ENCODE measurements at regions not wholly inside any gene's neighbourhood (a gene's known extent, or its start where the extent isn't known, plus 50 kb on each side); places are given as distances from the start of the nearest gene placed in this dataset.

- ATAC-seq (no peak), DNase-seq (no peak)
- Histone ChIP-seq H3K4me3 (ENCODE audit: low read length) (no peak overlapping the region), H3K4me1 (ENCODE audit: control insufficient read depth, insufficient read depth, low read length) (no peaks in the 10 kb centered on the region), H3K36me3 (ENCODE audit: control insufficient read depth, insufficient read depth, low read length) (no peaks in the 10 kb centered on the region), H3K27me3 (ENCODE audit: control insufficient read depth, insufficient read depth, low read length) (no peaks in the 10 kb centered on the region), H3K27ac (ENCODE audit: low read length) (no peak overlapping the region), H3K9me3 (ENCODE audit: control insufficient read depth, insufficient read depth, low read length) (no peaks in the 10 kb centered on the region)
- Mint-ChIP-seq H3K27me3 (ENCODE audit: low read depth in 2 of 2) (no peaks in the 10 kb centered on the region), H3K4me3 (no peak overlapping the region), H3K4me1 (no peaks in the 10 kb centered on the region), H3K36me3 (no peaks in the 10 kb centered on the region), H3K9me3 (peaks cover 2 to 6% of the 10 kb centered on the region in 2 donors), H3K27ac (no peak overlapping the region)
- no peak for TF ChIP-seq CTCF (IDR thresholded peaks at IDR 0.05)
- WGBS (ENCODE audit: insufficient coverage): 88% methylated on average over 4 of the region's 4 CpGs
- intact Hi-C loops (cut with micrococcal nuclease): no loop called here
Measured at GRCh38 chr18:65093346-65093745, 657.5 kb upstream of the CDH7 start.

- no peak overlapping the region for H3K4me3 ChIP-seq (ENCODE audit: low read length)
- no peaks in the 10 kb centered on the region for H3K4me1 ChIP-seq (ENCODE audit: control insufficient read depth, insufficient read depth, low read length)
- no peaks in the 10 kb centered on the region for H3K36me3 ChIP-seq (ENCODE audit: control insufficient read depth, insufficient read depth, low read length)
- no peak overlapping the region for H3K27ac Mint-ChIP-seq
- no peaks in the 10 kb centered on the region for H3K27me3 ChIP-seq (ENCODE audit: control insufficient read depth, insufficient read depth, low read length)
- H3K4me1 Mint-ChIP-seq: no peaks in the 10 kb centered on the region
- H3K9me3 Mint-ChIP-seq: peaks cover 2 to 6% of the 10 kb centered on the region in 2 donors
- H3K9me3 ChIP-seq (ENCODE audit: control insufficient read depth, insufficient read depth, low read length): no peaks in the 10 kb centered on the region
- no peak for DNase-seq
- H3K4me3 Mint-ChIP-seq: no peak overlapping the region
- intact Hi-C loops (cut with micrococcal nuclease): no loop called here
- TF ChIP-seq CTCF (IDR thresholded peaks at IDR 0.05): no peak
- H3K27ac ChIP-seq (ENCODE audit: low read length): no peak overlapping the region
- H3K36me3 Mint-ChIP-seq: no peaks in the 10 kb centered on the region
- 40% methylated on average over 4 of the region's 4 CpGs for WGBS (ENCODE audit: insufficient coverage)
- no peaks in the 10 kb centered on the region for H3K27me3 Mint-ChIP-seq (ENCODE audit: low read depth in 2 of 2)
- no peak for ATAC-seq
Measured at GRCh38 chr18:65091744-65092329, 659.0 kb upstream of the CDH7 start.

GRCh38 chr18:65082907-65083306 lies 667.9 kb upstream of the CDH7 start:
- no peaks in the 10 kb centered on the region for H3K27me3 ChIP-seq (ENCODE audit: control insufficient read depth, insufficient read depth, low read length)
- H3K4me3 ChIP-seq (ENCODE audit: low read length): no peak overlapping the region
- H3K4me1 ChIP-seq (ENCODE audit: control insufficient read depth, insufficient read depth, low read length): no peaks in the 10 kb centered on the region
- intact Hi-C loops (cut with micrococcal nuclease): no loop called here
- 72% methylated on average over 4 of the region's 5 CpGs for WGBS (ENCODE audit: insufficient coverage)
- Mint-ChIP-seq H3K4me3 (no peak overlapping the region), H3K4me1 (no peaks in the 10 kb centered on the region), H3K9me3 (peaks cover 2 to 15% of the 10 kb centered on the region in 2 donors), H3K27me3 (ENCODE audit: low read depth in 2 of 2) (no peaks in the 10 kb centered on the region), H3K27ac (no peak overlapping the region), H3K36me3 (no peaks in the 10 kb centered on the region)
- H3K36me3 ChIP-seq (ENCODE audit: control insufficient read depth, insufficient read depth, low read length): no peaks in the 10 kb centered on the region
- no peaks in the 10 kb centered on the region for H3K9me3 ChIP-seq (ENCODE audit: control insufficient read depth, insufficient read depth, low read length)
- no peak overlapping the region for H3K27ac ChIP-seq (ENCODE audit: low read length)
- no peak for TF ChIP-seq CTCF (IDR thresholded peaks at IDR 0.05)
- ATAC-seq: no peak
- DNase-seq: no peak

- WGBS (ENCODE audit: insufficient coverage): 100% methylated on average over 2 of the region's 3 CpGs
- DNase-seq (no peak), ATAC-seq (no peak)
- H3K4me1 Mint-ChIP-seq: no peaks in the 10 kb centered on the region
- no peak for TF ChIP-seq CTCF (IDR thresholded peaks at IDR 0.05)
- Histone ChIP-seq H3K4me3 (ENCODE audit: low read length) (no peak overlapping the region), H3K9me3 (ENCODE audit: control insufficient read depth, insufficient read depth, low read length) (no peaks in the 10 kb centered on the region), H3K36me3 (ENCODE audit: control insufficient read depth, insufficient read depth, low read length) (no peaks in the 10 kb centered on the region), H3K27ac (ENCODE audit: low read length) (no peak overlapping the region), H3K4me1 (ENCODE audit: control insufficient read depth, insufficient read depth, low read length) (no peaks in the 10 kb centered on the region), H3K27me3 (ENCODE audit: control insufficient read depth, insufficient read depth, low read length) (no peaks in the 10 kb centered on the region)
- H3K27ac Mint-ChIP-seq: no peak overlapping the region
- H3K36me3 Mint-ChIP-seq: no peaks in the 10 kb centered on the region
- H3K9me3 Mint-ChIP-seq: peaks cover 4 to 19% of the 10 kb centered on the region in 2 donors
- intact Hi-C loops (cut with micrococcal nuclease): no loop called here
- H3K27me3 Mint-ChIP-seq (ENCODE audit: low read depth in 2 of 2): no peaks in the 10 kb centered on the region
- no peak overlapping the region for H3K4me3 Mint-ChIP-seq
Measured at GRCh38 chr18:65081786-65082185, 669.0 kb upstream of the CDH7 start.

All from natural killer cell (primary cell).